Heart left ventricle (tissue), 13 donors: ENCODE measurements at regions not wholly inside any gene's neighbourhood (a gene's known extent, or its start where the extent isn't known, plus 50 kb on each side); places are given as distances from the start of the nearest gene placed in this dataset.

Experiments used
- CTCF ChIP-seq, 12 donors: fragments of 200-600 bp; sonication (generic) in 4 of 12; IDR thresholded peaks; one replicate each; pipeline versions ENCODE4 v1.5.0 to v1.8.0; 2018 to 2022; ENCODE audit warnings: antibody characterized with exemption in 12 of 12, mild to moderate bottlenecking in 5 of 12
- POLR2A ChIP-seq, 2 donors: fragments of 450-650 bp; IDR thresholded peaks; one replicate each; pipeline ENCODE4 v1.6.1; 2017; ENCODE audit warnings: antibody characterized with exemption in 2 of 2, mild to moderate bottlenecking in 2 of 2, moderate library complexity in 2 of 2
- donor health status: ischemic (EF 13 %, LVEDD 7.1; RV severe dilation, severe dysfunction).
- donor health status: DM: no; HTN: yes; CAD: no.
- donor health status: DM: no; HTN: no; CAD: no.
- donor health status: ischemic (EF 25% LVEDD 6.9; RV normal size, moderate dysfunction).
- donor health status: ischemic (EF 25% LVEDD 5.7; RV mildly dilated, moderate dysfunction).
- donor health status: ischemic (EF 35%, LVEDD 5.7; RV mildly dilated, moderate dysfunction).
- donor health status: nonischemic (EF 11% LVEDD 7.7; RV severe dilation, severe dysfunction).
- donor health status: DM: yes; HTN: yes; CAD: no.
- donor health status: PGD.
- donor health status: ischemic (EF 29% LVEDD 5.4; RV normal size, mild dysfunction).
- donor health status: nonischemic (EF 23%, LVEDD 6.1; RV moderate dilation, normal function).

GRCh38 chr12:77710209-77710608 is 120.5 kb upstream of the NAV3 start:
- no peak for TF ChIP-seq CTCF (IDR thresholded peaks at IDR 0.05)
- no peak for TF ChIP-seq POLR2A (IDR thresholded peaks at IDR 0.05)
